SH-SY5Y (cell line): ENCODE measurements at regions not wholly inside any gene's neighbourhood (a gene's known extent, or its start where the extent isn't known, plus 50 kb on each side); places are given as distances from the start of the nearest gene placed in this dataset.

Experiments used
- GATA2 ChIP-seq: IDR thresholded peaks from 2 replicates; pipeline ENCODE4 v1.6.1; 2011; ENCODE audit warnings: mild to moderate bottlenecking, low read depth, low read length
- GATA3 ChIP-seq: IDR thresholded peaks from 2 replicates; pipeline ENCODE4 v1.6.1; 2011; ENCODE audit warnings: low read depth, mild to moderate bottlenecking, low read length, moderate library complexity

DNA sequence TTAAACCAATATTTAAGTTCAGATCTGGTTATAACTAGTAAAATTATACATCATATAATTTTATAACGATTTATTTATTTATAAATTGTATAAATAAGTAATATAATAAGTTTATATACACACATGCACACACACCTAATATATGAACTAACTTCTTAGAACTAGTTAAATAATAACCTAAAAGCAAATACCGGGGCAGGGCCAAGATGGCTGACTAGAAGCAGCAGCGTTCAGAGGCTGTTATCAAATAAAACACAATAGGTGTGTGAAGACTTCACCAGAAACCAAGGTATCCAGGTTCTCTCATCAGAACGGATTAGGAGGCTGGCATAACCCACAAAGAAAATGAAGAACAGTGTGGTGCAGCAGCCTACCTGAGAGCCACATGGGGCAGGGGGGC lies 653.6 kb upstream of the CBLB start:
- TF ChIP-seq GATA2 = no peak
- no peak for TF ChIP-seq GATA3
